Epithelial cell of prostate (primary cell): ENCODE measurements at regions not wholly inside any gene's neighbourhood (a gene's known extent, or its start where the extent isn't known, plus 50 kb on each side); places are given as distances from the start of the nearest gene placed in this dataset.
"Not testable (repeated sequence)": the region's sequence is repeated elsewhere in the genome, so short reads cannot be mapped to it uniquely, and the experiment has no call there.

Experiments used
- DNase-seq: peaks from one replicate; pipeline ENCODE4 v3.0.0-alpha.2; 2011; ENCODE audit warnings: low read depth, low spot score
- H3K27ac ChIP-seq: fragments of 450-650 bp; 2 replicates; pipeline ENCODE4 v1.5.1; 2017; ENCODE audit warnings: mild to moderate bottlenecking

GRCh38 chr10:9018195-9019173, 964.0 kb downstream of the GATA3 start:
- no peak overlapping the region for H3K27ac ChIP-seq
- DNase-seq = no peak

- DNase-seq = no peak
- no peak overlapping the region for H3K27ac ChIP-seq
These were observed 968.7 kb downstream of the GATA3 start for GRCh38 chr10:9023206-9023605.

GRCh38 chr10:9024210-9024609, 969.7 kb downstream of the GATA3 start:
- H3K27ac ChIP-seq = peak overlapping the region; percentile 43
- peak; percentile 12 for DNase-seq

GRCh38 chr10:9028231-9028630, 973.7 kb downstream of the GATA3 start:
- H3K27ac ChIP-seq = no peak overlapping the region
- DNase-seq = no peak

- no peak for DNase-seq
- H3K27ac ChIP-seq = no peak overlapping the region
These were observed 980.9 kb downstream of the GATA3 start for GRCh38 chr10:9035355-9035754.

- no peak for DNase-seq
- H3K27ac ChIP-seq = no peak overlapping the region
These were observed 982.3 kb downstream of the GATA3 start for GRCh38 chr10:9036711-9037204.

- no peak overlapping the region for H3K27ac ChIP-seq
- DNase-seq = no peak
These were observed 983.7 kb downstream of the GATA3 start for GRCh38 chr10:9038146-9038714.

- H3K27ac ChIP-seq = no peak overlapping the region
- DNase-seq = no peak
These were observed 989.0 kb downstream of the GATA3 start for GRCh38 chr10:9043466-9043865.

GRCh38 chr10:9045311-9045710, 990.8 kb downstream of the GATA3 start:
- no peak overlapping the region for H3K27ac ChIP-seq
- no peak for DNase-seq

- DNase-seq = no peak
- no peak overlapping the region for H3K27ac ChIP-seq
These were observed 997.0 kb downstream of the GATA3 start for GRCh38 chr10:9051328-9051974.

- no peak overlapping the region for H3K27ac ChIP-seq
- DNase-seq = peak; percentile 20
These were observed 998.3 kb downstream of the GATA3 start for GRCh38 chr10:9052767-9053166.

GRCh38 chr10:9056521-9056920, 1002.0 kb downstream of the GATA3 start:
- no peak for DNase-seq

GRCh38 chr10:9057293-9057692, 1002.8 kb downstream of the GATA3 start:
- H3K27ac ChIP-seq, DNase-seq: not testable (repeated sequence)

More at GRCh38 chr10:9056521-9056920, 1002.0 kb downstream of the GATA3 start:
- H3K27ac ChIP-seq = no peak overlapping the region

- no peak for DNase-seq
- no peak overlapping the region for H3K27ac ChIP-seq
These were observed 1005.8 kb downstream of the GATA3 start for GRCh38 chr10:9060314-9060713.

- no peak overlapping the region for H3K27ac ChIP-seq
- no peak for DNase-seq
These were observed 1007.4 kb downstream of the GATA3 start for GRCh38 chr10:9061871-9062270.

- no peak for DNase-seq
- no peak overlapping the region for H3K27ac ChIP-seq
These were observed 1011.7 kb downstream of the GATA3 start for GRCh38 chr10:9066152-9066551.

- DNase-seq = no peak
- no peak overlapping the region for H3K27ac ChIP-seq
These were observed 1013.5 kb downstream of the GATA3 start for GRCh38 chr10:9068003-9068402.

- H3K27ac ChIP-seq = peak overlapping the region; percentile 43
- peak; percentile 95 for DNase-seq
These were observed 1014.6 kb downstream of the GATA3 start for GRCh38 chr10:9069136-9069535.

- no peak for DNase-seq
- H3K27ac ChIP-seq = no peak overlapping the region
These were observed 1020.9 kb downstream of the GATA3 start for GRCh38 chr10:9075420-9075819.

- H3K27ac ChIP-seq = no peak overlapping the region
- DNase-seq = no peak
These were observed 1021.6 kb downstream of the GATA3 start for GRCh38 chr10:9076066-9076465.

- H3K27ac ChIP-seq = no peak overlapping the region
- peak; percentile 22 for DNase-seq
These were observed 1026.8 kb downstream of the GATA3 start for GRCh38 chr10:9081253-9081652.
